ENCODE measurements at regions not wholly inside any gene's neighbourhood (a gene's known extent, or its start where the extent isn't known, plus 50 kb on each side); places are given as distances from the start of the nearest gene placed in this dataset.
"Not testable (repeated sequence)": the region's sequence is repeated elsewhere in the genome, so short reads cannot be mapped to it uniquely, and the experiment has no call there.

DNA sequence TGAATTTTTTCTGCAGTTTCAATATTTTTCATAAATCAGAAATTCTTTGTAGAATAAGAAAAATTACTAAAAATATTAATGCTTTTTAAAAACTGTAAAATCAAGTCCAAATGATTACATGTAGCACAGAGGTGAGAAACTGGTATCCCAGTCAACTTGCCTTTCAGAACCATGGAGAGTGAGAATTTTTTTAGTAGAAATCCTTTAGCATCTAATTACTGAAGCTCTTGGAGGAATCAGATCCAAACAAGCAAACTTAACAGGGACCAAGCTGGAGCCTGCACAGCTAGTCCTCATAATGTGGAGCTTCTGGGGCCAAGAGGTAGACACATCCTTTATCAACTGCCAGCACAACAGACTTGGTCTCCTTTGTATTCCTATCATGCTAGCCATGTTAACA, 724.5 kb downstream of the TFAP2A start:
- Mint-ChIP-seq H3K36me3 (no peaks in the 10 kb centered on the region), H3K27ac (no peak overlapping the region), H3K27me3 (no peaks in the 10 kb centered on the region), H3K9me3 (peaks cover 1 to 10% (median 7%) of the 10 kb centered on the region in 3 donors), H3K4me3 (no peak overlapping the region), H3K4me1 (no peaks in the 10 kb centered on the region)

GRCh38 chr6:9680727-9681126, 734.1 kb downstream of the TFAP2A start:
- H3K27ac Mint-ChIP-seq, H3K4me1 Mint-ChIP-seq, H3K36me3 Mint-ChIP-seq, H3K27me3 Mint-ChIP-seq, H3K4me3 Mint-ChIP-seq: not testable (repeated sequence)
- peaks cover 3 to 24% (median 6%) of the 10 kb centered on the region in 3 donors for H3K9me3 Mint-ChIP-seq

DNA sequence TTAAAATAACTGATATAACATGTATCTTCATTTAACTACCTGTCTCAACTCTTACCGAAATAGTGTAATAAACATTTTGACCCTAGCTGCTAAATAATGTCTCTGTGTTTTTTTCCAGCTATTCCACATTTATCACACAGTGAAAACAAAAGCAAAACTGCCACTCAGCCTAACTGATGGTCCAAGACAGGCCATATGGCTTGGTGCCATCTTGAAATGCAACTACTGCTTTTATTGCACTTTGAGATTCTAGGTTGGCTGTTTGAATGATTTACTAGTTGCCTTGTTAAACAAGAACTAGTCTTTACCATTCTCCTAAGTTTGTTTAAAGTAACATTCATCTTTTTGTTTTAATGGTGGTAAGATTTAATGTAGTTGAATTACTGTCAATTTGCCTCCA, 739.8 kb downstream of the TFAP2A start:
- Mint-ChIP-seq H3K4me3 (no peak overlapping the region), H3K9me3 (peaks cover 3 to 12% (median 6%) of the 10 kb centered on the region in 3 donors), H3K36me3 (no peaks in the 10 kb centered on the region), H3K27ac (no peak overlapping the region), H3K27me3 (no peaks in the 10 kb centered on the region), H3K4me1 (no peaks in the 10 kb centered on the region)

DNA sequence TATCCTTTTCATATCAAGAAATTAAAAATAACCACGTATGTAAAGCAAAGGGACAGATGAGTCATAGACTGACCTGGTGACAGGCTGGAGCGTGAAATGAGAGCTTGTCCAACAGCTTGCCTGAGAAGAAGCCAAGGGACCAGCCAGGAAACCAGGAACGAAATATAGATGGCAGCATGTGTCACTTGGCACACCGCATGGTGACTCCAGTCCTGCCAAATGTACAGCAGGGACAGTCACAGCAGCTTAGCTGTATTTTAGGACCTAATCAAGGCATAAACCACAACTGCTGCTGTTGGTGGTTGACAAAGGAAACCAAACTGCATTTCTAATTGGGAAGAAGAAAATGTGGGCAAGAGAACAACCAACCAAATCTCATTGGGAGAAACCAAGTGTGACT, 755.0 kb downstream of the TFAP2A start:
- Mint-ChIP-seq H3K4me3 (no peak overlapping the region), H3K27me3 (no peaks in the 10 kb centered on the region), H3K9me3 (peaks cover 1 to 4% (median 3%) of the 10 kb centered on the region in 3 donors), H3K4me1 (no peaks in the 10 kb centered on the region), H3K36me3 (no peaks in the 10 kb centered on the region), H3K27ac (no peak overlapping the region)

- H3K36me3 Mint-ChIP-seq, result no peaks in the 10 kb centered on the region
- no peak overlapping the region for H3K27ac Mint-ChIP-seq
- H3K27me3 Mint-ChIP-seq, result no peaks in the 10 kb centered on the region
These were observed 756.9 kb downstream of the TFAP2A start for GRCh38 chr6:9657994-9658393.

DNA sequence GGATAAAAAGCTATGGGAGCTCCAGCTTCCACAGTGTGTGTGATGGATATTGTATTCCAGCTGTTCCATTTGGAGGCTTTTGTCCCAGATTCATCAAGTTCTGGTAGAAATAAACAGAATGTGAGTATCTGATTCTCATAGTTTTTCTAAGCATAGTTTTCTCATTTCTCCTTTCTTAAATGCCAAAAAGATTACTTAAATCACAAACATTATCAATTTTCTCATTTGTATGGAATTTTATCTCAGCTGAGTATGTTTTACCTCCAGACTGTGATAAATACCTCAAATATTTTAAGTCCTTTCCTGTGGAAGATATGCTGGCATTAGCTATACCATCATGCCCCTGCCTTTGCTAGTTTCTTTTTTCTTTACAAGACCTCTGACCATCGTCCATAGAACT, 767.3 kb downstream of the TFAP2A start:
- no peaks in the 10 kb centered on the region for H3K36me3 Mint-ChIP-seq
- H3K27me3 Mint-ChIP-seq, result no peaks in the 10 kb centered on the region
- H3K27ac Mint-ChIP-seq, result no peak overlapping the region
- H3K9me3 Mint-ChIP-seq, result peaks cover 0 to 4% (median 2%) of the 10 kb centered on the region in 3 donors
- H3K4me3 Mint-ChIP-seq, result no peak overlapping the region
- no peaks in the 10 kb centered on the region for H3K4me1 Mint-ChIP-seq

More at GRCh38 chr6:9657994-9658393, 756.9 kb downstream of the TFAP2A start:
- Mint-ChIP-seq H3K9me3 (peaks cover 1 to 4% (median 3%) of the 10 kb centered on the region in 3 donors), H3K4me3 (no peak overlapping the region), H3K4me1 (no peaks in the 10 kb centered on the region)

DNA sequence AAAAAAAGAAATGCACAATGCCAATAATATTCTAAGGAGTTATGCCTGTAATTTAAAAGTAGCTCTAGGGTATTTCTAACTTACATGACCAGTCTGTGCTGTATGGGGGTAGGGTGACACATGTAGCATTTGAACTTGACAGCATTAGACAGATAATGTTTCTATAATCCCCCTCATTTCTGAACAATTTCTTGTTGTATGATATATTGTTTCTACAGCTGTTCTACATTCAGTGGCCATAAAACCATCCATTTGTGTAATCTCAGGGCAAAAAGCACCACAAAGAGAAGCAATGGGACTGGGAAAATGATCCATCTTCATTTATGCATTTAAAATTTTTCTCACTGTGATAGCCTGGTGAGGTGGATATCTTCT, 767.8 kb downstream of the TFAP2A start:
- H3K27ac Mint-ChIP-seq, result no peak overlapping the region
- H3K4me1 Mint-ChIP-seq, result no peaks in the 10 kb centered on the region
- H3K36me3 Mint-ChIP-seq, result no peaks in the 10 kb centered on the region
- H3K27me3 Mint-ChIP-seq, result no peaks in the 10 kb centered on the region
- no peak overlapping the region for H3K4me3 Mint-ChIP-seq
- peaks cover under 1 to 3% (median 3%) of the 10 kb centered on the region in 3 donors for H3K9me3 Mint-ChIP-seq

- Mint-ChIP-seq H3K4me3 (no peak overlapping the region), H3K4me1 (no peaks in the 10 kb centered on the region), H3K9me3 (peaks cover 0 to 6% (median 2%) of the 10 kb centered on the region in 3 donors), H3K36me3 (no peaks in the 10 kb centered on the region), H3K27ac (no peak overlapping the region), H3K27me3 (no peaks in the 10 kb centered on the region)
These were observed 768.4 kb downstream of the TFAP2A start for GRCh38 chr6:9646342-9647070.

DNA sequence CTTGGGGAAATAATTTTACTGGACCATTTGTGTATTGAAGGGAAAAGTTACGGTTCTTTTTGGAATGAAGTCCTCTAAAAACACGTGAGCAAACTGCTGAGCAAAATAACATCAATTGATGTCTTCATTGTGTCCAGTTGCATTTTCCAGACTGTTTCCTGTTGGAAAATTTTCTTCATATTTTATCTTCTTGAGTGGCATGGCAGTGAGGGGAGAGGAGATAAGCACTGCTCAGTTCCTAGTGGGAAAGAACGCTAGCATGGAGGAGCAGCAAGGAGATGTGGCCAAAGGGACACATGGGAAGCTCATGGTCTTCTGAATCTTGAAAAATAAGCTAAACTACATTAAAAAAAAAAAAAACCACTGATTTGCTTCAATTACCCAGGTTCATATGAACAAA, 776.0 kb downstream of the TFAP2A start:
- Mint-ChIP-seq H3K4me3 (no peak overlapping the region), H3K27me3 (no peaks in the 10 kb centered on the region), H3K27ac (no peak overlapping the region), H3K9me3 (peaks cover 0 to 6% (median 3%) of the 10 kb centered on the region in 3 donors), H3K4me1 (no peaks in the 10 kb centered on the region), H3K36me3 (no peaks in the 10 kb centered on the region)

DNA sequence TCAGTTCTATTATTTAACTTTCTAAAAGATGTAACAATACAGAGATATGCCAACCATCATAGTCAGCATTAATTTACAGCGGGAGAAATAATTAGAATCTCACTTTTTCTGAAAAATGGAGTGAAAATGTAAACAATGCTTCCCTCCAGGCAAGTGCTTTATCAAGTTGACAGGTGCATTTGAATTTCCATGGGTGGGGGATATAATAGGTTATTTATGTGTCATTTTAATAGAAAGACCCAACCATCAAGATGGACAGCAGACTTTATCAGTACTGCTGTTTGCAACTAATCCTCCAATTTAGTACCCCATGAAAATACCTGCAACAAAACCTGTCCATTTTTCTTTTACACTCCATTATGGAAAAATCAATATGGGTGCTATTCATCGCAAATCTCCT, 780.1 kb downstream of the TFAP2A start:
- no peaks in the 10 kb centered on the region for H3K27me3 Mint-ChIP-seq
- H3K9me3 Mint-ChIP-seq, result peaks cover 0 to 5% (median 3%) of the 10 kb centered on the region in 3 donors
- no peak overlapping the region for H3K27ac Mint-ChIP-seq
- H3K36me3 Mint-ChIP-seq, result peaks cover 2% of the 10 kb centered on the region
- H3K4me1 Mint-ChIP-seq, result no peaks in the 10 kb centered on the region
- no peak overlapping the region for H3K4me3 Mint-ChIP-seq

GRCh38 chr6:9632026-9632425, 782.8 kb downstream of the TFAP2A start:
- H3K27ac Mint-ChIP-seq, result no peak overlapping the region
- H3K9me3 Mint-ChIP-seq, result peaks cover 0 to 5% (median 0%) of the 10 kb centered on the region in 3 donors
- H3K27me3 Mint-ChIP-seq, result no peaks in the 10 kb centered on the region
- H3K36me3 Mint-ChIP-seq, result peaks cover 2% of the 10 kb centered on the region
- H3K4me3 Mint-ChIP-seq, result no peak overlapping the region
- H3K4me1 Mint-ChIP-seq, result no peaks in the 10 kb centered on the region

- H3K4me3 Mint-ChIP-seq, result no peak overlapping the region
- H3K9me3 Mint-ChIP-seq, result peaks cover 1 to 11% (median 4%) of the 10 kb centered on the region in 3 donors
- H3K27ac Mint-ChIP-seq, result no peak overlapping the region
- no peaks in the 10 kb centered on the region for H3K27me3 Mint-ChIP-seq
- no peaks in the 10 kb centered on the region for H3K4me1 Mint-ChIP-seq
- peaks cover 2% of the 10 kb centered on the region for H3K36me3 Mint-ChIP-seq
These were observed 786.1 kb downstream of the TFAP2A start for GRCh38 chr6:9628819-9629218.

DNA sequence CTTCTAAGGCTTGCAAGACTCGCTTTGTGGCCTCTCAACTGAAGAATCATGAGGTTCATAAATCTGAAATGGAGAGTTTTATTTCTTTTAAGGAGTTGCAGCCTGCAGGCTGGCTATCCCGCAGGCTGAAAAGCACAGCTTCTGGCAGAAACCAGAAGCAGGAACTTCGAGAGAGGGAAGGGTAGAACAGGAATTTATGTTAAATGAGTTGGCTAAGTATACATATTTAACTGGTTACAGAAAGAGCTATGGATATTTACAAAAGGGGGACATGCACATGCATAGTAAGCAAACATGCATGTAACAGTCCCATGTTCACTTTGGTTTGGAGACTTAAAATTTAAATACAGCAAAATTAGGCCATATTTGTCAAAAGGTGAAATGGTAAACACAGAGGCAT, 787.0 kb downstream of the TFAP2A start:
- Mint-ChIP-seq H3K9me3 (peaks cover 2 to 14% (median 4%) of the 10 kb centered on the region in 3 donors), H3K4me1 (no peaks in the 10 kb centered on the region), H3K4me3 (no peak overlapping the region), H3K36me3 (peaks cover 2% of the 10 kb centered on the region), H3K27ac (no peak overlapping the region), H3K27me3 (no peaks in the 10 kb centered on the region)

DNA sequence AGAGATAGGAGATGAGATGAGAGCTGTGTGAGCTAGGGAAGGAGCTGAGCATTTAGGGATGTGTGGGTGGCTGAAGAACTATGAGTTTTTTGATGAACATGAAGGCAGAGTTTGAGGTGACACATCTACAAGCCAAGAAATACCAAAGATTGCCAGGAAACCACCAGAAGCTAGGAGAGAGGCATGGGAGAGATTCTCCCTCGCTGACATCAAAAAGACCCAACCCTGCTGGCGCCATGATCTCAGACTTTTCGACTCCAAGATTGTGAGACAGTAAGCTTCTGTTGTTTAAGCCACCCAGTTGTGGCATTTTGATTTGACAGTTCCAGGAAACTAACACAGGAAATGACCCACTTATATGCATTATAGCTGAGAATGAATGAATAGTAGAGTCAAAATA, 790.9 kb downstream of the TFAP2A start:
- H3K4me3 Mint-ChIP-seq, result no peak overlapping the region
- H3K27ac Mint-ChIP-seq, result no peak overlapping the region

DNA sequence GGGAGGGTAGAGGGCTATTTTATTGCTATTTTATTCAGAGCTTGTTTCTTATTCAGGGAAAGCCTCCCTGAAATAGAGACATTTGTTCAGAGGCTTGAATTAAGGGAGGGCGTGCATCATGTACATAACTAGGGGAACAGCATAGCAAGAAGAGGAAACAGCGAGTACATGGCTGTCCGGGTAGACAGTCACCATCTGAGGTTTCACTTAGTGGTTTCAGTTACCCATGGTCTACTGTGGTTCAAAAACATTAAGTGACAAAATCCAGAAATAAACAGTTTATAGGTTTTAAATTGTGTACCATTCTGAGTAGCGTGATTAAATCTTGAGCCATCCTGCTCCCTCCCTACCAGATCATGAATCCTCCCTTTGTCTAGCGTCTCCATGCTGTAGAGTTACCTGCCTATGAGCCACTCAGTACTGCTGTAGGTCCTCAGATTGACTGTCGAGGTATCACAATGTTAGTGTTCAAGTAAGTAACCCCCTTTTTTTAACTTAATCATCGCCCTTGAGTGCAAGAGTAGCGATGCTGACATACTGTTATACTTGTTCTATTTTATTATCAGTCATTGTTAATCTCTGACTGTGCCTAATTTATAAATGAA, 791.5 kb downstream of the TFAP2A start:
- H3K36me3 Mint-ChIP-seq, result no peaks in the 10 kb centered on the region
- H3K9me3 Mint-ChIP-seq, result peaks cover 2 to 13% (median 4%) of the 10 kb centered on the region in 3 donors
- H3K27me3 Mint-ChIP-seq, result no peaks in the 10 kb centered on the region
- no peak overlapping the region for H3K4me3 Mint-ChIP-seq
- H3K4me1 Mint-ChIP-seq, result no peaks in the 10 kb centered on the region
- no peak overlapping the region for H3K27ac Mint-ChIP-seq

More for the DNA sequence above, 790.9 kb downstream of the TFAP2A start:
- H3K27me3 Mint-ChIP-seq, result no peaks in the 10 kb centered on the region
- no peaks in the 10 kb centered on the region for H3K36me3 Mint-ChIP-seq
- H3K4me1 Mint-ChIP-seq, result no peaks in the 10 kb centered on the region
- peaks cover 2 to 13% (median 4%) of the 10 kb centered on the region in 3 donors for H3K9me3 Mint-ChIP-seq

DNA sequence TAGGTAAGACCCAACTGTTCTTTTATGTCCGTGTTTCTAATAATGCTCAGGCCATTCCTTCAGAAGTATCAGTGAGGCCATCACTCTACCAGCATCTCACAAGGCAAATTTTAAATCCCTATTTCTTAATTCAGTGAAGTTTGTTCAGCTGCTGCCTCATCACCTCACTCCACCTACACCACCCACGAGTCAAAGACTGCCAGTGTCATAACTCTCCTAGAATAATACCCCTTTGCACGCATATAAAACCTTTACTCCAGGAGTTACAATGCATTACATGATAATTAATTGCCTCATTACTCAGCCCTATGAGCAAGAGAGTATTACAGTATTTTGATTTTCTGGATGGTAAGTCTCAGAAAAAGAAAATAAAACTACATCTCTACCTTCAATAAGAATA, 793.6 kb downstream of the TFAP2A start:
- Mint-ChIP-seq H3K9me3 (peaks cover 2 to 13% (median 4%) of the 10 kb centered on the region in 3 donors), H3K36me3 (no peaks in the 10 kb centered on the region)

More for the DNA sequence above, 793.6 kb downstream of the TFAP2A start:
- Mint-ChIP-seq H3K27me3 (no peaks in the 10 kb centered on the region), H3K4me1 (no peaks in the 10 kb centered on the region), H3K4me3 (no peak overlapping the region), H3K27ac (no peak overlapping the region)
